ENCODE measurements at regions not wholly inside any gene's neighbourhood (a gene's known extent, or its start where the extent isn't known, plus 50 kb on each side); places are given as distances from the start of the nearest gene placed in this dataset.
"Not testable (repeated sequence)": the region's sequence is repeated elsewhere in the genome, so short reads cannot be mapped to it uniquely, and the experiment has no call there.

- DNase-seq (ENCODE audit: low read depth in 2 of 2), result no peak
These were observed 954.2 kb upstream of the FBXO33 start for GRCh38 chr14:40386433-40386832.

- DNase-seq (ENCODE audit: low read depth in 2 of 2), result no peak
These were observed 942.0 kb upstream of the FBXO33 start for GRCh38 chr14:40374221-40374620.

GRCh38 chr14:40371011-40371410, 938.8 kb upstream of the FBXO33 start:
- no peak for DNase-seq (ENCODE audit: low read depth in 2 of 2)

- DNase-seq (ENCODE audit: low read depth in 2 of 2), result no peak
These were observed 936.1 kb upstream of the FBXO33 start for GRCh38 chr14:40368314-40368713.

- DNase-seq (ENCODE audit: low read depth in 2 of 2), result no peak
These were observed 935.5 kb upstream of the FBXO33 start for GRCh38 chr14:40367717-40368116.

- DNase-seq (ENCODE audit: low read depth in 2 of 2), result no peak
These were observed 933.1 kb upstream of the FBXO33 start for GRCh38 chr14:40365305-40365704.

GRCh38 chr14:40362856-40363255, 930.6 kb upstream of the FBXO33 start:
- DNase-seq (ENCODE audit: low read depth in 2 of 2), result no peak

- DNase-seq (ENCODE audit: low read depth in 2 of 2), result no peak
These were observed 922.5 kb upstream of the FBXO33 start for GRCh38 chr14:40354754-40355153.

GRCh38 chr14:40348104-40348503, 915.9 kb upstream of the FBXO33 start:
- DNase-seq (ENCODE audit: low read depth in 2 of 2), result not testable (repeated sequence)

GRCh38 chr14:40347675-40348074, 915.4 kb upstream of the FBXO33 start:
- DNase-seq (ENCODE audit: low read depth in 2 of 2), result no peak

- no peak for DNase-seq (ENCODE audit: low read depth in 2 of 2)
These were observed 914.0 kb upstream of the FBXO33 start for GRCh38 chr14:40346275-40346674.

GRCh38 chr14:40345334-40345733, 913.1 kb upstream of the FBXO33 start:
- DNase-seq (ENCODE audit: low read depth in 2 of 2), result no peak

GRCh38 chr14:40340708-40341107, 908.5 kb upstream of the FBXO33 start:
- DNase-seq (ENCODE audit: low read depth in 2 of 2), result no peak

GRCh38 chr14:40336846-40337245, 904.6 kb upstream of the FBXO33 start:
- no peak for DNase-seq (ENCODE audit: low read depth in 2 of 2)

GRCh38 chr14:40326519-40326918, 894.3 kb upstream of the FBXO33 start:
- not testable (repeated sequence) for DNase-seq (ENCODE audit: low read depth in 2 of 2)

GRCh38 chr14:40318211-40318719, 886.0 kb upstream of the FBXO33 start:
- DNase-seq (ENCODE audit: low read depth in 2 of 2), result no peak

GRCh38 chr14:40317690-40318089, 885.5 kb upstream of the FBXO33 start:
- no peak for DNase-seq (ENCODE audit: low read depth in 2 of 2)

- DNase-seq (ENCODE audit: low read depth in 2 of 2), result no peak
These were observed 880.1 kb upstream of the FBXO33 start for GRCh38 chr14:40312296-40312695.

- no peak for DNase-seq (ENCODE audit: low read depth in 2 of 2)
These were observed 876.9 kb upstream of the FBXO33 start for GRCh38 chr14:40309124-40309523.

- no peak for DNase-seq (ENCODE audit: low read depth in 2 of 2)
These were observed 876.0 kb upstream of the FBXO33 start for GRCh38 chr14:40308240-40308639.

GRCh38 chr14:40296821-40297220, 864.6 kb upstream of the FBXO33 start:
- no peak for DNase-seq (ENCODE audit: low read depth in 2 of 2)

GRCh38 chr14:40292664-40293063, 860.4 kb upstream of the FBXO33 start:
- no peak for DNase-seq (ENCODE audit: low read depth in 2 of 2)

GRCh38 chr14:40282196-40282595, 850.0 kb upstream of the FBXO33 start:
- DNase-seq (ENCODE audit: low read depth in 2 of 2), result no peak

- no peak for DNase-seq (ENCODE audit: low read depth in 2 of 2)
These were observed 848.4 kb upstream of the FBXO33 start for GRCh38 chr14:40280652-40281051.
